ENCODE measurements at regions not wholly inside any gene's neighbourhood (a gene's known extent, or its start where the extent isn't known, plus 50 kb on each side); places are given as distances from the start of the nearest gene placed in this dataset.

DNA sequence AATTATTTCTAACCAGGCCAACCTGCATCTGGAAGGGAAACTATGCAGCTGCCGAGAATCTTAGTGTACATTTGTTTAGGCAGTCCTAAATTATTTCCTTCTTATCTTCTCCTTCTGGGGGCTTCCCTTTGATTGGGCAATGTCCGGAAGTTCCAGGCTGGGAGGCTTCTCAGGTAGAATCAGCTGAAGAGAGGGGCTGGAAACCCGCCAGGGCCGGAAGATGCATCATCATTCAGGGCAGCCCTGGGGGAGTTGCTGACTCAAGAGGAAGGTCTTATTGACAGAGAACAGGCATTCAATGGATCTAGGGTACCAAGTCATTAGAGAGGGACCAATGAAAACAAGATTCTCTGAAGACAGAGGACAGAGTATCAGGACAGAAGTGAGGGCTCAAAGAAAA is 150.7 kb downstream of the BLID start:
- TF ChIP-seq, protein P1, sequence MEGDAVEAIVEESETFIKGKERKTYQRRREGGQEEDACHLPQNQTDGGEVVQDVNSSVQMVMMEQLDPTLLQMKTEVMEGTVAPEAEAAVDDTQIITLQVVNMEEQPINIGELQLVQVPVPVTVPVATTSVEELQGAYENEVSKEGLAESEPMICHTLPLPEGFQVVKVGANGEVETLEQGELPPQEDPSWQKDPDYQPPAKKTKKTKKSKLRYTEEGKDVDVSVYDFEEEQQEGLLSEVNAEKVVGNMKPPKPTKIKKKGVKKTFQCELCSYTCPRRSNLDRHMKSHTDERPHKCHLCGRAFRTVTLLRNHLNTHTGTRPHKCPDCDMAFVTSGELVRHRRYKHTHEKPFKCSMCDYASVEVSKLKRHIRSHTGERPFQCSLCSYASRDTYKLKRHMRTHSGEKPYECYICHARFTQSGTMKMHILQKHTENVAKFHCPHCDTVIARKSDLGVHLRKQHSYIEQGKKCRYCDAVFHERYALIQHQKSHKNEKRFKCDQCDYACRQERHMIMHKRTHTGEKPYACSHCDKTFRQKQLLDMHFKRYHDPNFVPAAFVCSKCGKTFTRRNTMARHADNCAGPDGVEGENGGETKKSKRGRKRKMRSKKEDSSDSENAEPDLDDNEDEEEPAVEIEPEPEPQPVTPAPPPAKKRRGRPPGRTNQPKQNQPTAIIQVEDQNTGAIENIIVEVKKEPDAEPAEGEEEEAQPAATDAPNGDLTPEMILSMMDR (IDR thresholded peaks at IDR 0.05) = no peak
- TF ChIP-seq ZFX (IDR thresholded peaks at IDR 0.05; ENCODE audit: borderline replicate concordance) = no peak

Measured in 22Rv1 (cell line).